ENCODE measurements at regions not wholly inside any gene's neighbourhood (a gene's known extent, or its start where the extent isn't known, plus 50 kb on each side); places are given as distances from the start of the nearest gene placed in this dataset.
"Not testable (repeated sequence)": the region's sequence is repeated elsewhere in the genome, so short reads cannot be mapped to it uniquely, and the experiment has no call there.

- no peak for DNase-seq
Measured at GRCh38 chr10:51000164-51000563, 74.1 kb upstream of the PRKG1 start.

GRCh38 chr10:51000976-51001375 lies 73.3 kb upstream of the PRKG1 start:
- no peak for DNase-seq

- DNase-seq: peak; percentile 68
Measured at GRCh38 chr10:51001587-51001986, 72.7 kb upstream of the PRKG1 start.

GRCh38 chr10:51002469-51002868 lies 71.8 kb upstream of the PRKG1 start:
- no peak for DNase-seq

GRCh38 chr10:51004776-51005175 lies 69.5 kb upstream of the PRKG1 start:
- no peak for DNase-seq

- no peak for DNase-seq
Measured at GRCh38 chr10:51005551-51005950, 68.7 kb upstream of the PRKG1 start.

GRCh38 chr10:51006686-51007085 lies 67.6 kb upstream of the PRKG1 start:
- DNase-seq: no peak

- DNase-seq: no peak
Measured at GRCh38 chr10:51007781-51008180, 66.5 kb upstream of the PRKG1 start.

GRCh38 chr10:51008346-51008745 lies 65.9 kb upstream of the PRKG1 start:
- DNase-seq: no peak

- peak; percentile 72 for DNase-seq
Measured at GRCh38 chr10:51010977-51011376, 63.3 kb upstream of the PRKG1 start.

GRCh38 chr10:51012073-51012472 lies 62.2 kb upstream of the PRKG1 start:
- no peak for DNase-seq

- peak; percentile 34 for DNase-seq
Measured at GRCh38 chr10:51014680-51015389, 59.5 kb upstream of the PRKG1 start.

GRCh38 chr10:51015390-51015754 lies 58.9 kb upstream of the PRKG1 start:
- DNase-seq: not testable (repeated sequence)

- DNase-seq: no peak
Measured at GRCh38 chr10:51020200-51020599, 54.1 kb upstream of the PRKG1 start.

GRCh38 chr10:51022933-51023585 lies 51.2 kb upstream of the PRKG1 start:
- no peak for DNase-seq

- no peak for DNase-seq
Measured at GRCh38 chr10:51023636-51024035, 50.7 kb upstream of the PRKG1 start.

All from OCI-M1 (cell line).